ENCODE measurements at regions not wholly inside any gene's neighbourhood (a gene's known extent, or its start where the extent isn't known, plus 50 kb on each side); places are given as distances from the start of the nearest gene placed in this dataset.

- H3K27ac ChIP-seq: no peak overlapping the region
- TF ChIP-seq CTCF (IDR thresholded peaks at IDR 0.05): no peak
- TF ChIP-seq ZFX (IDR thresholded peaks at IDR 0.05; ENCODE audit: borderline replicate concordance): no peak
Observed at GRCh38 chr3:1037631-1038030, 55.2 kb upstream of the CNTN6 start.
